ENCODE measurements at regions not wholly inside any gene's neighbourhood (a gene's known extent, or its start where the extent isn't known, plus 50 kb on each side); places are given as distances from the start of the nearest gene placed in this dataset.
A peak's percentile ranks its signal among the peaks of the same experiment; 100 is the strongest.
"Not testable (repeated sequence)": the region's sequence is repeated elsewhere in the genome, so short reads cannot be mapped to it uniquely, and the experiment has no call there.

DNA sequence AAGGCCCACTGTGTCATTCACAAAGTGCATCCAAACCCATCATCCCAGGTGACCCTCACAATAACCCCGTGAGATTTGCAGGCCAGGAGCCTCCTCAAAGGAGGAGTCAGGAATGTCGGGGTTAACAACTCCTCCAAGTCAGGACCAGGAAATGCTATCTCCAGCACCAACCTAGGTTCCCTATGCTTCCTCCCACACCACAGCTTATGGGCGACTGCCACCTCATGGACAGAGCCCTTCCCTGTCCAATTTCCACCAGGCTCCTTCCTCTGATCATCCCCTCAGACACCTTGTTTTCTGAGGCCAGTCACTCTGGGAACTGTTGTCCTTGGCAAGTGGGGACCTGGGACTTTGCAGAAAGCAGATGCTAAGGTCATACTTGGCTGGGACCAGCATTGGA lies 77.8 kb downstream of the LIMS3 start:
- peak; percentile 65 for ATAC-seq

DNA sequence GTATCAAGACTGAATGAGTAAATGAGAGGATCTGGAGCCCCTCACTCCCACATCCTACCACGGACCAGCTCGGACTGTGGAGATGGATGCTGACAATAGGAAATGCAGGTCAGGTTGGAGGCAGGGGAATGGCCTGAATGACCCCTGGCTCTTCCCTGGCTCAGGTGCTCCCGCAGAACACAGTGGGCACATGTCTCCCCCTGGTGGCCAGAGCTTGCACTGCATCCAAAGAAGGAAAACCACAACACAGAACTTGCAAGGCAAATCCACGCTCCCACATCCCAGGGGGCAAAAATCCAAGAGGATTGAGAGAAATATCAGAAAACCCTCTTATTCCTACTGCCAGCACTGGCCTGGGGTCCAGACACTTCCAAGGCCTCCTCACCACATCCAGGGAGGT lies 82.3 kb downstream of the LIMS3 start:
- ATAC-seq = peak; percentile 58

DNA sequence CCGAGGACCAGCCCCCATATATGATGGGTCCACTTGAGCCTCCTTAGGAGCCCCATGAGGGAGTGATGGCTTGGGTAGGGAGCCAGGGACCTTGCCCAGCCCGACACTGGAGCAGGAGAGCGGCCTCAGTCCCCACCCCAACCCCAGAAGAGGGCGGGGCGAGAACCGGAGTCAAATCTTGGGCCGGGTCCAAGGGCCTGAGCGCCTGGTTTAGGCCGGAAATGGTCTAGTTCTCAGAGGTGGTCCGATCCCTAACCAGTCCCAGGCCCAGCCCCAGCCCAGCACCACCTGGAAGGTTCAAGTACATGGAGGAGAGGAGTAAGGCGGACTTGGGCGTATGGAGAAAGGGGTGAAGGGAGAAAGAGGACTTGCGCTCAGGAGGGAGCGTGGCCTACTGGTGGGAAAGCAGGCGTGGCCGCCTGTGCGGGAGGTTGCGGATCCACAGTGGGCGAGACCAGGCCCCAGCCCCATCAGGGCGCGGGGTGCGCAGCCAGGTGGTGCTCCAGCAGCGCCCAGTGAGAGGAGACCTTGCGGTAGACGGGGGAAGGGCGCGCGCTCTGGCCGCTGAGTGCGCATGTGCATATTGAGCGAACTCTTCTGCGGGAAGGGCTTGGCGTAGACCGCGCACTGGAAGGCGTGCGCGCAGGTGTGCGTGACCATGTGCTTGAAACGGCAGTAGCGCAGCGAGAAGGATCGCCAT lies 88.1 kb downstream of the LIMS3 start:
- ATAC-seq = peak; percentile 89

DNA sequence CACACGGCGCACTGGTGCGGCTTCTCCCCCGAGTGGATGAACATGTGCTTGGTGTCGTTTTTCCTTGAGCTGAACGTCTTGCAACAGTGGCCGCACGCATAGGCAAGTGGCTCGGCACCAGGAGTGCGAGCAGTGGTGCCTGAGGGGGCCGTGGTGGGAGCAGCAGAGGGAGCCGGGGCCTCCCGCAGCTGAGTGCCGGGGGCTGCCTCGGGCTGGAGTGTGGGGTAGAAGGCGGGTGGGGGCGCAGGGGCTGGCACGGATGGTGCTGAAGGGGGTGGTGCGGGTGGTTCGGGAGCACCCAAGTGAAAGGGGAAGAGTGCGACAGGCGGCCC lies 88.6 kb downstream of the LIMS3 start:
- peak; percentile 4 for ATAC-seq

DNA sequence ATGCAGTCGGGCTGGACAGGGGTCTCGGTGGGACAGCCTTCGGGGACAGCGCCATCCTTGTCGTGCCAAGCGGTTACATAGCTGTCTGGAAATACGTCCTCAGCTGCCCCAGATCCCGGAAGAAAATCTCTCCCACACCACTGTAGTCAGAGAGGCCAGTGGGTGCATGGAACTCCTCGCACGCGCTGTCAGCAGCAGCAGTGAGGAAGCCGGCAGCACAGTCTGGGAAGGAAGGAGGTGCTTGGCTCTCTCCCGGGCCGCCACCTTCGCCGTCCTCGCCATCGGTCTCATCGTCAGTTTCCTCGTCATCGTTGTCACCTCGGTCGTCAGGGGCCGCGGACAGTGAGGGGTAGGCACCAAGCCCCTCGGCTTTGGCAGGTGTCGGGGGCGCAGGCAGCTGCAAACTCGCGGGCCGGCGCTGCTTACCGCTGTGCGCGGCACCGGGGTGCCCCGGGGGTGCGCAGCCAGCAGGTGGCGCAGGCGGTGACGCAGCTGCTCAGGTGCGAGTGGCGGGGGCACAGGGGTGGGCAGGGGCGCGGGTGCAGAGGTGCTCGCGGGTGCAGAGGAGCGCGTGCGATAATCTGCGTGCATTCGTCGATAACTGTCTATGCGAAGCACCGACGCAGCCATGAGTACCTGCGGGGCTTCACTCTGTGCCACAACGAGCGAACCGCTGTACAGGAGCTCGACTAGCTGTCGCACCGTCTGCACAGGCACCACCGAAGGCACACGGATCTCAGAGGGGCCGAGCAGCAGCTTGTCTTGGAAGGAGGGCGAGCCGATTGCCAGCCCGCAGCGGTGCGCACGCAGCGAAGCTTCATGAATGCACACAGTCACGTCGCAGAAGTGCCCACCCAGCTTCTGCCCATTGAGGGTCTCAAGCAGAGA lies 89.2 kb downstream of the LIMS3 start:
- ATAC-seq = peak; percentile 76

DNA sequence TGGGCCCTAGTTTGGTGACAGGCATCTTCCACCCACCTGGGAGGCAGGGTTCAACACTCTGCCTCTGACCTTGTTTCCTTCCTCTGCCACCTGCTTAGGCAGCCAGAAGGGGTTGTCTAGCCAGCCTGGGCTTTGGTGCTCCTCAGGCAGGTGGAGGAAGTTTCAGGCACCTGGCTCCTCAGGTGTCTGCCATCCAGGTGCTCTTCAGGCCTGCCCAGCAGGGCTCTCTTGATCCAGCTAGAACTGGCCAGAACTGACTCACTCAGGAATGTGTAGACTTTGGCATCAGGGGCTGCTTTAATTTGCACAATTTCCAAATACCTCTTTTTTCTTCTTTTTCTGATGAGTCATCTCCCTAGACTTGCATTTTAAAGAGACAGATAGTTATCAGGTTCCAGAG lies 100.9 kb downstream of the LIMS3 start:
- not testable (repeated sequence) for ATAC-seq

GRCh38 chr2:110002502-110002901 lies 104.0 kb downstream of the LIMS3 start:
- ATAC-seq = not testable (repeated sequence)

- peak; percentile 73 for ATAC-seq
Observed at GRCh38 chr2:110013388-110013787, 102.2 kb downstream of the MALL start.

GRCh38 chr2:110016381-110017092 lies 99.1 kb downstream of the MALL start:
- ATAC-seq = peak; percentile 87

DNA sequence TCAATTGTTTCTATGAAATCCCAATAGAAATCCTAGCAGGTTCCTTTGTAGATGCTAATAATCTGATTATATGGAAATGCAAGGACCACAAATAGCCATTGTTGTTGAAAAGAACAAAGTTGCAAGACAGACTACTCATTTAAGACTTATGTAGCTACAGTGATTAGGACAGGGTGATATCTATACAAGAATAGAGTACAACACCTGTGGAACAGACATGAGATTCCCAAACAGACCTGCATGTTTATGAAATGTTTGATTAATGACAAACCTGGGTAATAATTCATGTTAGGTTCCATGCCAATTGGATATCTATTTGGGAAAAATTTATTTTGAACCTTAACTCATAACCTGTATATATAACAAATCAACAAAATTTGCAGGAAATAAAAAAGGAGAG lies 95.4 kb downstream of the MALL start:
- ATAC-seq = not testable (repeated sequence)

- not testable (repeated sequence) for ATAC-seq
Observed at GRCh38 chr2:110022278-110022677, 93.3 kb downstream of the MALL start.

GRCh38 chr2:110026126-110026785 lies 89.4 kb downstream of the MALL start:
- ATAC-seq = peak; percentile 26

GRCh38 chr2:110028411-110028810 lies 87.2 kb downstream of the MALL start:
- not testable (repeated sequence) for ATAC-seq

DNA sequence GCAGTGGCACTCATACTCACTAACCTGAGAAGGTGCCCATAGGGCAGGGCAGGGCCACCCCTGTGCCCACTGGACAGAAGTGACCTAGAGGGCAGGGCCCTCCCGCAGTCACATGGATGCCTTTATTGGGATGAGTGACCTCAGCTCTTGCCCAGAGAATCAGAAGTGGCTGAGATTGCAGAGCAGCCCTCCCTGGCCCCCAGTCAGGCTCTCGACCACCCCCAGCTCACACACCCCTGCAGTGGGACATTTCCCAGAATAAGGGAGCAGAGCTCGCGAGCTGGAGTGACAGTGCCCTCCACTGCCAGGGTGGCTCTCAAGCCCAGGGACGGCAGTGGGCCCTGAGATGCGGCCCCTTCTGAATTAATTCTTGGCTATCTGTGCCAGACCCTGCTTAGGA lies 84.7 kb downstream of the MALL start:
- ATAC-seq = not testable (repeated sequence)

GRCh38 chr2:110031722-110032327 lies 83.8 kb downstream of the MALL start:
- peak; percentile 17 for ATAC-seq
